Activated T-helper 1 cell treated with Interleukin-2 at 50 U/mL for 16 hours (primary cell): ENCODE measurements at regions not wholly inside any gene's neighbourhood (a gene's known extent, or its start where the extent isn't known, plus 50 kb on each side); places are given as distances from the start of the nearest gene placed in this dataset.

Source experiments
- DNase-seq: peaks from one replicate; pipeline ENCODE4 v3.0.0-alpha.2; 2020; ENCODE audit warnings: low read depth

DNA sequence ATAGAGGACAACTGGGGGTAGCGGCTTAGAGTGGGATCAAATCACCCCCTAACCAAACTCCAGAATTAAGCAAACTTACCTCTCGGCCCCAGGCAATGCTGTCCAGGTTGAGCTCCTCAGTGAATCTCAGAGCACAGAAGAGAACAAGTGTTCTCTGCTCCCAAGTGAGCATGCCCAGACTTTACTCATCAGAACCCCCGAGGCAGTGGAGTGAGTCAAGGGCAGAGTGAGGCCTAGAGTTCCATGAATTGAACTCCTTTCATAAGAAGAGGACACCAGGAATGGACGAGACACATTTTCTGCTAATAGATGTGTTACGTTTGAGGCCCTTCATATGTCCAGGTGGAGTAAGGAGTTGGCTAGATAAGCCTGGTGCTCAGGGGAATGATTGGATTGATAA is 134.0 kb upstream of the DTNBP1 start:
- DNase-seq = no peak

DNA sequence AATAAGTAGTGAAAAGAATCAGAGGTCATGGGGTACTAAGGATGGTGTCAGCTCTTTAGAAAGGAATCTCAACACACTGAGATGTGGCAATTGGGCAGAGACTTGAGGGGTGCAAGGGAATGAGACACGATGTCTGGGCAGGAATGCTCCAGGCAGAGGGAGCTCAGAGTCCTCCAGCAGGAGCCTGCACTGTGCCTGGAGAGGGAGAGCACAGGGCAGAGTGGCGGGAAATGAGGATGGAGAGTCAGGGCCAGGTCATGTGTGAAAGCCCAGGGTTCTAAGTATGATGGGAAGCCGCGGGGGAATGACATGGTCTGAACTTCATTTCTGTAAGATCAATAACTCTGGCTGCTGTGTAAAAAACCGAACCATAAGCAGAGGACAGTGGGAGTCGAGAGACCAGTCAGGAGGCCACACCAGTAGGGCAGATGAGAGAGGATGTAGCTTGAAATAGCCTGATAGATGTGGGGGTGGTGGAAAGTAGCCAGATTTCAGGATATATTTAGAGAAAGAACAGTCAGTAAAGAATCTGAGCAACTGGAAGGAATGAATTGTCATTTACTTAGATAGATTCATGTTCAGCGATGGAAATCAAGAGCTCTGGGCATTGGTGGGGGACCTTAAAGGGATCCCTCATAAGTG is 133.4 kb upstream of the DTNBP1 start:
- DNase-seq = no peak

GRCh38 chr6:15793826-15794225 is 131.0 kb upstream of the DTNBP1 start:
- DNase-seq = no peak

DNA sequence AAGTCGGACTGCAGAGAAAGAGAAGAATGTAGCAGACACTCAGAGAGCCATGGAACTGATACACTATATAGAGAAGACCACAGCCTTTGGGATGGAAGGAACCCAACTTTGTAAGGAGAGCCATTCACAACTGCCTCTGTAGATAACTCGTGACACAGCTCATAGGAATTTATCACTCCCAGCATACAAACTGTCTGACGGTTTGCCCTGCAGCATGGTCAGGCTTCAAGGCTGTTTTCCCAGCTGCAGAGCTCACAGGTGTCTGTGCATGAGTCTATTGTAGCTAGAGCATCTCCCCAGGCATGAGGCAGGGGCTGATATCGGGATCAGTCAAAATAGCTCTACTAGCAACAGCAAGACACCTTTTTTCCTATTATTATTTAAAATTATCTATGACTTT is 130.5 kb upstream of the DTNBP1 start:
- DNase-seq = no peak

DNA sequence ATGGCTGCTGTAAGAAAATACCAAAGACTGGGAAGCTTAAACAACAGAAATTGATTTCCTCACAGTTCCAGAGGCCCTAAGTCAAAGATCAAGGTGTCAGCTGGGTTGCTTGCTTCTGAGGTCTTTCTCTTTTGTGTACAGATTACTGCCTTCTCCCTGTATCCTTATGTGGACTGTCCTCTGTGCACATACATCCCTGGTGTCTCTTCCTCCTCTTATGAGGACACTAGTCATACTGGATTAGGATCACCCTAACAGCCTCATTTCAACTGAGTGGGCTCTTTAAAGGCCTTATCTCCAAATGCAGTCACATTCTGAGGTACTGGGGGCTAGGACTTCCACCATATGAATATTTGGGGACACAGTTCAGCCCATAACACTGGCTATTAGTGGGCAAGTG is 130.0 kb upstream of the DTNBP1 start:
- DNase-seq = no peak

- DNase-seq = no peak
These were observed 128.8 kb upstream of the DTNBP1 start for GRCh38 chr6:15791448-15792181.

GRCh38 chr6:15790116-15790515 is 127.3 kb upstream of the DTNBP1 start:
- DNase-seq = no peak

DNA sequence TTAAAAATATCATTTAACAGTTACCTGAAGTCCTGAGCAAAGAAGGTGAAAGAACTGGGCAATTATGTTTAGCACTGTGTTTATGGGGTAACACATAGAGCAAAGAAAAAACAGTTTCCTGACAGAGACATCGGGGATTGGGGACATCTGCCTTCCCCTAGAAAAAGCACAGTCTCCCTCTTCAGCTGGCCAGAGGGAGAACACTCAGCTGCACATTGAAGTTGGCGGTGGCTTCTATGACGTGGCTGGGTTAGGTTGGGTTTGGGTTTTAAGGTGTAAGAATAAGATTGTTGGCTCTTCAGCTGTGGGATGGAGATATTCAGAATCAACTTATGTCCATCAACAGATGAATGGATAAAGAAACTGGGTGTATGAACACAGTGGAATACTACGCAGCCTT is 124.0 kb upstream of the DTNBP1 start:
- DNase-seq = no peak

- no peak for DNase-seq
These were observed 120.7 kb upstream of the DTNBP1 start for GRCh38 chr6:15783484-15783883.

DNA sequence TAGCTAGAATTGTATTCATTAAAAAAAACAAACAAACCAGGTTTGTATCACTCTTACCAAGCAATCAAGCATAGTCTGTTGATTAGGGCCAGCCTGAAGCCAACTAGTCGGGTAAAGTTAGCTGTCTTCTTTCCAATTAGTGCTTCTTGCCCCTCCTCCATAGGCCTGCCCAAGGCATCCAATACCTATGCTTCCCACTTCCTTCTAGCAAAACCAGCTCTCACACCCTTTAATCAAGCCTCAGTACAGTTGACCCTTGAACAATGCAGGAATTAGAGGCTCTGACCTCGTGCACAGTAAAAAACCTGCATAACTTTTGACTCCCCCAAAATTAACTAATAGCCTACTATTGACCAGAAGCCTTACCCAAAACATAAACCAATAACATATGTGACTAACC is 119.1 kb upstream of the DTNBP1 start:
- no peak for DNase-seq

DNA sequence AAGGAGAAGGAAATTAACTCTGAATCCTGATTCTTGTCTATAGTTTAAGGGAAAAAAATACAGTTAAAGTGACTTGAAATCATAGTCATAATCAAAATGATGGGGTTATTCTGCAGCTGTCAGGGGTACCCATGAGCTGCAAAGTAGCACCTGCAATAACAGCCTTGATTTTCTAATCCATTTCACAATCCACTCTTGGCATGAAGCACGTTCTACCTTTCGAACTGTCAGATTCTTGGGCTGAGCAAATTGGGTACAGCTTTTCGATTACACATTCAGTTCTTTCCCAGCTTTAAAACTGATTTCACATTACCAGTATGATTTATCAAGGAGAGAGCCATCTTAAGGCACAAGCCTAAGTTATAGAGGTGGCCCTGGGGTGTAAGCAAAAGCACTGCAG is 118.5 kb upstream of the DTNBP1 start:
- no peak for DNase-seq

GRCh38 chr6:15780437-15780836 is 117.6 kb upstream of the DTNBP1 start:
- DNase-seq = no peak

DNA sequence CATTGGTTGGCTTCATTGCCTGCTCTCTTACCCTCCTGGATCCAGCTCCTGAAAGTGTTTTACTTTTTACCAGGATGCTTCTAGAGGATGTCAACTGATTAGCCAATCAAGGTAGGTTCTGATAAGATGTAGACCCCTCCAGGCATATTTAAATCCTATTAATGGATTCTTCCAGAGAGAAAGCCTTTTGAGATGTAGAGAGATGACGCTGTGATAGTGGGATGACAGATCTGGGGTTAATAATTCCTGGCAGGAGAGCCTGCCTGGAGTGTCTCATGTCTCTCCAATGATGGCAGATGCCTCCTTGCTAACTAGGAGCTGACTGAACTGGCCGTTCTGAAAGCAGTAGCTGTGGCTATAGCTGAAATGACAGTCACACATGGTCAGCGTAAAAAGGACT is 116.9 kb upstream of the DTNBP1 start:
- no peak for DNase-seq

GRCh38 chr6:15776458-15776980 is 113.7 kb upstream of the DTNBP1 start:
- DNase-seq = no peak

DNA sequence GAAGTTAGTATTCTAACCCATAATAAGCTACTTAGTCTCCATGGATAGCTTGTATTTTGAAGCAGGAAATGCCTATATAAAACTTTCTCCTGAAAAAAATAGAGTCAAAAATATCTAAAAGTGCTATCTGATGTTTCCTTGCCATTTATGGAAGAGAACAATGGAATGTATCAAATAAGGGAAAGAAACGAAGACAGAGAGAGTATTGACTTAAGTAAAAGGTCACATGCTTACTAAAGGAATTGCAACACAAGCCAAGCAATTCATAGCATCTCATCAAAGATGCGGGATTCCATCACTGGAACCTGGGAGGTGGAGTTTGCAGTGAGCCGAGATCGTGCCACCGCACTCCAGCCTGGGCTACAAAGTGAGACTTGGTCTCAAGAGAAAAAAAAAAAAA is 112.9 kb upstream of the DTNBP1 start:
- no peak for DNase-seq

- DNase-seq = no peak
These were observed 112.3 kb upstream of the DTNBP1 start for GRCh38 chr6:15775076-15775634.

GRCh38 chr6:15773806-15774410 is 111.1 kb upstream of the DTNBP1 start:
- no peak for DNase-seq

DNA sequence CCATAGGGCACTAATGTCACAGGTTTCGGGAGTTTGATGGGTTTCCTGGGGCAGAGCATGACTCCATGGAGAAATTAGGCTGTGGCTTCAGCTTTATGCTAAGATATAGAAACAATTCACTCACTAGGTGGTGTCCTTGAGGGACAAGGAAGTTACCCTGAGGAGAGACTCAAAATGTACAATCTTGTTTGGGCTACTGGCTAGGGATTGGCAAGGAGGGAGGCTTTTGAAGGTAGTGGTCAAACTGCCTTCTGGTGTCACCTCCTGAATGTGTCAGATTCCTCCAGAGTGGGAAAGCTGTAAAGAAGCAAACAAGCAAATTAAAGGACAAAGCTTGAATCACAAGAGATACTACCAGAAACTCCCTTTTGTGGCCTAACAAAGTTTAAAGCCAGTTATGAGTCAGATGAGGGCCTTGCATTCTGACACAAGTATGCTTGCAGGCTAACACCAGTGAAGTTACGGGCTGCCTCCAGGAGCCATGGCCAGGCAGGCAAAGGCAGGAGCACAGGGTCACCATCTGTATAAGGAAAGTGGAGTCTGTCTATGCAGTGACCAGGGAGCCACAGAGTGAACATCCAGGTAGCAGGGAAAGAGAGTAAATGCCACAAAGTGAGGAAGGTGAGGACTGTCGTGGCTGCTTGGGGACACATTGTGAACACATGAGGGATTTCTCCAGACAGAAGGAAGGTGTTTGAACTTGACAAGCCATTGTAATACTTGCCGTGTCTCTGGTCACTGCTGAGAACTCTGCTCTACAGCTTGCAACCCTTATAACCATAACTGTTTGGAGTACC is 107.7 kb upstream of the DTNBP1 start:
- no peak for DNase-seq

DNA sequence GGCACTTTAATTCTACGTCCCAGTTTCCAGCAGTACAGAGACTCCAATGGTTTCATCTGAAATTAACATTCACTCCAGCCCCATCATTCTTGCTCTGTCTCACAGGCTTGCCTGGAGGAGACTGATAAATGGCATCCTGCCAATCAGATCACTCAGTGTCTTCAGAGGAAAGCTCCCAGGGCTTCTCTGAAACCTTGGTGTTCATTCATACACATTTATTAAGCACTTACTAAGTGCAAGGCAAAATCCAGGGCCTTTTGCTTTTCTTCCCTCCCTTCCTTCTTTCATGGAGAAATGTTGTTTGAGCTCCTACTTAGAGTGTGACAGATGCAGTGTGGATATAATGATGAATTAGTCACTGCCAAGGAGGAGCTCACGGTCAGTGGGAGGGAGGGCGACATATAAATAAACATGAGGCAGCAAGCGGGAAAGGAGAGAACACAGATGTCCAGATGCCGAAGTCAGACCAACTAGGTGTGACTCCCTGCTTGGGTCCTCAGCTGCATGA is 106.7 kb upstream of the DTNBP1 start:
- no peak for DNase-seq

DNA sequence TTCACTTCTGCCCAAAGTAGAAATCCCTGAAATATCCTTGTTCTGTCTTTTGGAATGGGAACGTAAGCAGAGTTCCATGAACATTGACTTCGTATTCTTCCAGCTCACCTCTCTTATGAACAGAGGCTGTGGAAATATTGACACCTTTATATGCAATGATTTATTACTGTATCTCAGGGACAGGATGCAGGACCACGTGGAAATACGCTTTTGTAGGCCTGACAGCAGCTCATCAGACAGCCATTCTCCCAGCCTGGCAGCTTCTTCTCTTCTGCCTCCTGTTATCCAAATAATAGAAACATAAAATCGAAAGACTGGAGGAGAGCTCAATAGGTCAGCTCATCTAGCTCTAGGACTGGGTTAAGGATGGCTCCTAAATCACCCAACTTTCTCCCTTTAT is 106.2 kb upstream of the DTNBP1 start:
- DNase-seq = no peak

- no peak for DNase-seq
These were observed 101.0 kb upstream of the DTNBP1 start for GRCh38 chr6:15763837-15764236.

- DNase-seq = no peak
These were observed 100.5 kb upstream of the DTNBP1 start for GRCh38 chr6:15763364-15763763.
